HG02610 (cell line): ENCODE measurements at regions not wholly inside any gene's neighbourhood (a gene's known extent, or its start where the extent isn't known, plus 50 kb on each side); places are given as distances from the start of the nearest gene placed in this dataset.
"Not testable (repeated sequence)": the region's sequence is repeated elsewhere in the genome, so short reads cannot be mapped to it uniquely, and the experiment has no call there.

ENCODE experiments used
- ATAC-seq: cut with Tn5 transposase; IDR thresholded peaks from one replicate; pipeline ENCODE4 v1.9.1; 2021; ENCODE audit warnings: mild to moderate bottlenecking, moderate library complexity; ENCODE audit not compliant: unreplicated experiment

GRCh38 chr21:20207335-20207734 is 790.9 kb upstream of the NCAM2 start:
- no peak for ATAC-seq

GRCh38 chr21:20215959-20216358 is 782.2 kb upstream of the NCAM2 start:
- no peak for ATAC-seq

- ATAC-seq = no peak
Measured at GRCh38 chr21:20220586-20220985, 777.6 kb upstream of the NCAM2 start.

- ATAC-seq = not testable (repeated sequence)
Measured at GRCh38 chr21:20221981-20222380, 776.2 kb upstream of the NCAM2 start.

- ATAC-seq = not testable (repeated sequence)
Measured at GRCh38 chr21:20236649-20237048, 761.6 kb upstream of the NCAM2 start.

DNA sequence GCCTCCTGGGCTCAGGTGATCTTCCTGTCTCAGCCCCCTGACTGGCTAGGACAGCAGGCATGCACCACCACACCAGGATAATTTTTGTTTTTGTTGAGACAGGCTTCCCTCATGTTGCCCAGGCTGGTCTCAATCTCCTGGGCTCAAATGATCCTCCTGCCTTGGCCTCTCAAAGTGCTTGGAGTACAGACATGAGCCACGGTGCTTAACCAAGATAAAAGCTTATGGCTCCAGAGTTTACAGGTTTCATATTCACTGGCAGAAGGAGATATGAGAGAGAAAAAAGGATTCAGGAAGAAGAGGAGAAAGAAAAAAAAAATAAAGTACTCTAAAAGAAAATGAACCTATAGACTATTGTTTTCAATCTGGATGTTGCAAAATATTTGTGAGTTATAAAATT is 748.8 kb upstream of the NCAM2 start:
- ATAC-seq = no peak

DNA sequence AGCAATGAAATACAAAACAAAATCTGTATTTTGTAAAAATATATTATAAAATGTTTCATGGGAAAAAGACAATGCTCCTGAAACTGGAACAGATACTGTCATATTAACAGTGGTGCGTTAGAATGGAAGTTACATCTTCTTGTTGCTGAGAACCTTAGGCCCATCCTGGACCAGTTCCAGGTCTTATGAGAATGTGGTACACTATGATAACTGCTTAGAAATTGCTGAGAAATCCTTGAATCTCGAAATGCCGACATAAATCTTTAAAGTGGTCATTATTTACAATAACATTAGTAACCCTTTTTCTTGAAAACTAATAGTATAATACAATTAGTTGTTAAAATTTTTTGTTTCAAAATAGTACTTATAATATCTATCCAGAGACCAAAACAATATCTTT is 747.9 kb upstream of the NCAM2 start:
- ATAC-seq = no peak

- no peak for ATAC-seq
Measured at GRCh38 chr21:20253261-20253660, 744.9 kb upstream of the NCAM2 start.

GRCh38 chr21:20254964-20255363 is 743.2 kb upstream of the NCAM2 start:
- no peak for ATAC-seq

DNA sequence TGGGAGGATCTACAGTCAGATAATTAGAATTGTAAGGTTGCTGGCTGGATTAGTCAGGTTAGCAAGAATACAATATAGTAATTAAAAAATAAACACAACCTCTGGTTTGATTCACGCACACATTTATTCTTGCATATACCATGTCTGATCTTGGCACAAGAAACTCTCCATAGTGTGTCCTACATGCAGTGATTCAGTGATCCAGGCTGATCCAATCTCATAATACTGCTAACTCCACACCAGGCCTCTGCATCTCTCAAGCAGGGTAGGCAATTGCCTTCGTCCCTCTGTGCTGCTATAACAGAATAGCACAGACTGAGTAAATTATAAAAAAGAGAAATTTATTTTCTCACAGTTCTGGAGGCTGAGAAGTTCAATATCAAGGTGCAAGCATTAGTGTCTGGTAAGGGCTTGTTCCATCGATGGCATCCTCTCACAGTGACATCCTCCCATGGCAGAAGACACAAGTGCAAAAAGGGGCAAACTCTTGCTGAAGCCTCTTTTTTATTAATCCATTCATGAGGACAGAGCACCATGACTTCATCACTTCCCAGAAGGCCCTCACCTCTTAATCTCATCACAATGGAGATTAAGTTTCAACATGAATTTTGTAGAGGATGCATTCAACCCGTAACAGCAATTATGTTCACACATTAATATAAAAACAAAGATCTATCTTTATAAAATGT is 741.0 kb upstream of the NCAM2 start:
- ATAC-seq = no peak

DNA sequence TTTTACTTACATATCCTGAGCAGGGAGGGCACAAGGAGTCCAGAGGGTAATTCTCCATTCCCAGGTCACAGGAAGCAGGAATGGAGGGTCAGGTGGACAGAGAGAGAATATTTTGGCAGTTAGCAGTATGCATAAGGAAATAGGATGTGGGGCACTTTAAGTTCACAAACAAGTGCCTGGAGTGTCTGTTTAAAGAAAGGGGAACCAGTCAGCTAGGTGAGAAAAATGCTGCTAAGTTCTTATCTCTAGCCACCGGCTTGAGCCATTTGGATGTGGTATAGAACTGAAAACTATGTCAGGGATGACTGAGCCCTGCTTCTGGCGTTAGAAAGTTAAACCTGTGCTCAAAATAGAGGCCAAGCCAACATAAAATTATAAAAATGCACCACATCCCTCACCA is 739.7 kb upstream of the NCAM2 start:
- ATAC-seq = no peak

DNA sequence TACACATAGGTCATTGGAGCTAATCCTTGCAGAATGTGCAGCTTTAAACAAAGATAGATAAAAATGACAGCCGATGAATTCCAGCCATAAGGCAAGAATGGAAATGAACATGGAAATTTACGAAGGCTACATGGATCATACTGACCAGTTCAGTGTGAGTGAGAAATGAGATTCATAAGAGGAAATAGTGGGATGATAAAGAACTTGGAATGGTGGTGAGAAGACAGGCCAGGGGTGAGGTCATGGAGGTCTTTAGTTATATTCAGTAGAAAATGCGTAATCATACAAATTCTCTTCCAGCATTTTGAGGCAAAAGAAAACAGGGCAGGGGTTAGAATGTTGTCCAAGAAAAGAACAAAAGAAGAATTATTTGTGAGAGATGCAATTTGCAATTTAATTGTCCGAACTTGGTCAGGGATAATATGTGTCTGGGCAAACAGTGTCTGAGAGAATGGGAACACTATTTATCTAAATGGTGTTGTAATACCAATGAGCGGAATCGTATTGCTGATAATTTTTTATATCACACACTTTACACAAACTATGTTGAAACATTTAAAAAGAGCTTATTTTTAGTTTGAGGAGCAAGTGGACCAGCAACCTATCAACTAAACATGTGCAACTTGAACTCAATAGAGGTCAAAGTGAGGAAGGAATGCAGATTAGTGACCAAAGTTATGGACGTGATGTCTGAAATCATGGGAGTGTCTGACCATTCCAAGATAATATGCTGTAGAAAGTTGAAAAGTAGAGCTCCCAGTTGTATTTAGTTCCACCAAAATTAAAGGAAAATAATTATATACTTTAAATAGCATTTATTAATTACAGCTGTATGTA is 739.0 kb upstream of the NCAM2 start:
- ATAC-seq = no peak

GRCh38 chr21:20260124-20260523 is 738.1 kb upstream of the NCAM2 start:
- no peak for ATAC-seq

GRCh38 chr21:20261364-20261763 is 736.8 kb upstream of the NCAM2 start:
- ATAC-seq = no peak

GRCh38 chr21:20265707-20266440 is 732.3 kb upstream of the NCAM2 start:
- ATAC-seq = no peak

GRCh38 chr21:20266441-20266710 is 731.8 kb upstream of the NCAM2 start:
- no peak for ATAC-seq

DNA sequence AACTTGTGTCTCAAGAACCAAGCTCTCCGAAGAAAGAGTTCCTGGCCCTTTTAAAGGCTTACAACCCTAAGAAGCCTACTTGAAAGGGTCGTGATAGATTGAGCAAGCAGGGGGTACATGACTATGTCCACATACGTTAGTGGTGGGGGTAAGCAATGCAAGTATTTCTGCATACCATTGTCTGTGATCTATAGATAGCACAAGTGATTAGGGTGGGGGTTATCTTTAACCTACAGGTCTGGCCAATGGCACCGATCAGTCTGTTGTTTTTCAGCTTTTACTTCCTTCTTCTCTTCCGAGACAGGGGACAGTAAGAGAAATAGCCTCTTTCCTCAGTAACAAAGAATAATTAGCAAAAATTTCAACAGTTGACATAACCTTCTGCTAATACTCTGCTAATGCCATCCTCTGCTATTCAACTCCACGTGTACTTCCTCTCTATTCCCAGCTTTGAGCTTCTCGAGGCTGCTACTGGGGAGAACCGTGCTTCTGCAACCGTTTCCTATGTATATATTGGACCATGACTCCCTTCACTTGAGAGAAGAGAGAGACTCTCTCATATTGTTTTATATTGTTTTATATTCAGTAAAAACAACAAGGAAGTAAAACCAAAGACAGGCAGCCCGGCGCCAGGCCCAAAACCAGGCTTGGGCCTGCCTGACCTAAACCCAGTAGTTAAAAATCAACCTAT is 727.7 kb upstream of the NCAM2 start:
- no peak for ATAC-seq

DNA sequence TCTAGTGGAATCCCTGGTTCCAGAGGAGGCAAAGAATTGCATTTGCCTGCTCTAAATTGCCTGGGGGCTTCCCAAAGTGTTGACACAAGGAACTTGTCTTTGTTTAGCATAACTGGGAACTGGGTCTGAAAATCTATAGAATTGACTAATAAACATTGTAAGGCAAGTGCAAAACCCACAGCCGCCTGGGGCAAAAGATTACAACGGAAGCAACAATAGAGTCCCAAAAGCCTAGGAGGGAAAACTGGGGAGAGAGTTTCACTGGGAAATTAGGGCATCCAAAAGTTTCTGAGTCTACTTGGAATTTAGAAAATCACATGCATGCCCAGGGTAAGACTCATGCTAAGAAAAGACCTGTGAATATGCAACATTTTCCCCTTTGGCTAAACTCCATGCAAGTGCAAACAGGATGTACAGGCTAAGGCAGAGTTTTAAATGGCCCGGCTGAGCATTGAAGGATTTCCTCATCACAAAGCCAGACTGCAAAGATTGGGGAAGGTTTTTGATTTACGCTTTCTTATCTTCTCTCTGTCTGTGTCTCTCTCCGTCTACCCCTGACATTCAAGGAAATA is 725.3 kb upstream of the NCAM2 start:
- no peak for ATAC-seq

GRCh38 chr21:20276377-20276776 is 721.8 kb upstream of the NCAM2 start:
- no peak for ATAC-seq

DNA sequence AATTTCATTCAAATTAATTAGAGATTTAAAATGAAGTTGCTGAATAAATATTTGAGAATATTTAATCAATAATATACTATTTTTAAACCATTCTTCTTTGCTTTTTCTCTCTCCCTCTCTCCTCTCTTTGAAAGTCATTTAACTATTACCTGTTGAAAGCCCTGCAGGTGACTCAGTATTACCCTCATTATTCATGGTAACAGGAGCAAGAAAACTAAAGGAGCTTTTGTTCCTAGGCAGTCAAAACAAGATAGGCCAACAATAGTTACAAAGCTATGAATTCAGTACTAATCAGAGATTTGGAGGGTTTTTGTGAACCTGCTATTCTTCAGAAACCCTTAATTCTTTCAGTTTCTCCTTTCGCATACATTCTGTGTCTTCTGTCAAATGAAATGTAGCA is 721.3 kb upstream of the NCAM2 start:
- ATAC-seq = no peak

- ATAC-seq = no peak
Measured at GRCh38 chr21:20283836-20284235, 714.4 kb upstream of the NCAM2 start.
